K562 (cell line): ENCODE measurements at regions not wholly inside any gene's neighbourhood (a gene's known extent, or its start where the extent isn't known, plus 50 kb on each side); places are given as distances from the start of the nearest gene placed in this dataset.

ENCODE experiments used
- CAMTA2 ChIP-seq: fragments of 250-450 bp; sonication (Bioruptor Pico); conservative IDR thresholded peaks from 2 replicates; pipeline ENCODE4 v1.5.1; 2022
- CC2D1A ChIP-seq: fragments of 450-650 bp; IDR thresholded peaks from 2 replicates; pipeline ENCODE4 v1.6.1; 2017; ENCODE audit warnings: mild to moderate bottlenecking
- CHD7 ChIP-seq: fragments of 200-600 bp; sonication (generic); IDR thresholded peaks from one replicate; pipeline ENCODE4 v1.6.1; 2012; ENCODE audit warnings: mild to moderate bottlenecking, low read depth, low read length, inconsistent platforms
- NELFE ChIP-seq: IDR thresholded peaks from 2 replicates; pipeline ENCODE4 v1.6.1; 2011; ENCODE audit warnings: mild to moderate bottlenecking; ENCODE audit not compliant: insufficient read depth, insufficient read length
- PHB ChIP-seq: fragments of 250-450 bp; sonication (Bioruptor Pico); IDR thresholded peaks from 2 replicates; pipeline ENCODE4 v1.5.0; 2021
- PHTF2 ChIP-seq: fragments of 250-450 bp; sonication (Bioruptor Pico); IDR thresholded peaks from 2 replicates; pipeline ENCODE4 v1.5.0; 2021; ENCODE audit warnings: mild to moderate bottlenecking
- SMARCA4 ChIP-seq: fragments of 450-650 bp; IDR thresholded peaks from 2 replicates; pipeline ENCODE4 v1.6.1; 2016
- THAP12 ChIP-seq: fragments of 250-450 bp; sonication (Bioruptor Pico); IDR thresholded peaks from 2 replicates; pipeline ENCODE4 v1.9.0; 2021; ENCODE audit warnings: mild to moderate bottlenecking, inconsistent platforms
- ZFP1 ChIP-seq: fragments of 450-650 bp; formaldehyde crosslinking; IDR thresholded peaks from 2 replicates; pipeline ENCODE4 v1.4.0; 2020; ENCODE audit warnings: mild to moderate bottlenecking, mixed read lengths

- TF ChIP-seq CHD7 (no peak), THAP12 (CRISPR knock-in tag) (no peak), PHB (CRISPR knock-in tag) (no peak), CC2D1A (no peak), ZFP1 (CRISPR knock-in tag) (no peak), NELFE (no peak), SMARCA4 (no peak), PHTF2 (CRISPR knock-in tag) (no peak), CAMTA2 (CRISPR knock-in tag) (no peak)
Observed at GRCh38 chr11:123245567-123245966, 50.5 kb upstream of the CLMP start (continued).
